Gastroesophageal sphincter (tissue), 4 donors: ENCODE measurements at regions not wholly inside any gene's neighbourhood (a gene's known extent, or its start where the extent isn't known, plus 50 kb on each side); places are given as distances from the start of the nearest gene placed in this dataset.

Source experiments
- ATAC-seq: fragments of 150-250 bp; one replicate; pipeline ENCODE4 v1.9.1; 2016; ENCODE audit warnings: mild to moderate bottlenecking, moderate library complexity
- H3K27ac ChIP-seq, 4 donors: fragments of 200-600 bp; sonication (generic) in 3 of 4; 1 replicate in 3 of 4; 2 replicates in 1 of 4; pipeline ENCODE4 v1.5.1; 2016 to 2019
- H3K27me3 ChIP-seq: fragments of 200-600 bp; sonication (generic); one replicate; pipeline ENCODE4 v1.5.1; 2019
- H3K36me3 ChIP-seq, 2 donors: fragments of 200-600 bp; sonication (generic); one replicate each; pipeline ENCODE4 v1.5.1; 2019; ENCODE audit warnings: control low read depth in 1 of 2
- H3K4me1 ChIP-seq, 3 donors: fragments of 200-600 bp; sonication (generic); 1 replicate in 2 of 3; 2 replicates in 1 of 3; pipeline ENCODE4 v1.5.1; 2016 to 2019; ENCODE audit warnings: control low read depth in 2 of 3
- H3K4me3 ChIP-seq, 2 donors: fragments of 200-600 bp; sonication (generic); one replicate each; pipeline ENCODE4 v1.5.1; 2019; ENCODE audit warnings: mild to moderate bottlenecking in 1 of 2, moderate library complexity in 1 of 2
- H3K9me3 ChIP-seq, 3 donors: fragments of 200-600 bp; sonication (generic); one replicate each; pipeline ENCODE4 v1.5.1; 2017 to 2019; ENCODE audit warnings: control low read depth in 2 of 3
- EP300 ChIP-seq: sonication (generic); formaldehyde crosslinking; IDR thresholded peaks from one replicate; pipeline ENCODE4 v1.6.1; 2017; ENCODE audit warnings: antibody characterized with exemption, mild to moderate bottlenecking
- POLR2A ChIP-seq, 2 donors: fragments of 450-650 bp; IDR thresholded peaks; one replicate each; pipeline ENCODE4 v1.6.1; 2017; ENCODE audit warnings: antibody characterized with exemption in 2 of 2, mild to moderate bottlenecking in 2 of 2, moderate library complexity in 1 of 2
- POLR2AphosphoS5 ChIP-seq: sonication (generic); formaldehyde crosslinking; IDR thresholded peaks from one replicate; pipeline ENCODE4 v1.6.1; 2017; ENCODE audit warnings: antibody characterized with exemption
- WGBS, 2 donors: methylation state at CpG; one replicate each; pipeline ENCODE4 v1.1.5; 2018; ENCODE audit warnings: low coverage in 1 of 2; 5-methylcytosine and 5-hydroxymethylcytosine counted together
- TF ChIP-seq, protein P1 (sequence below), 4 experiments: fragments of 200-600 bp in 2 of 4; fragments of 450-650 bp in 2 of 4; sonication (generic) in 1 of 4; IDR thresholded peaks; one replicate each; pipeline ENCODE4 v1.5.1; 2017 to 2019; ENCODE audit warnings: antibody characterized with exemption in 4 of 4, mild to moderate bottlenecking in 2 of 4, moderate library complexity in 2 of 4

DNA sequence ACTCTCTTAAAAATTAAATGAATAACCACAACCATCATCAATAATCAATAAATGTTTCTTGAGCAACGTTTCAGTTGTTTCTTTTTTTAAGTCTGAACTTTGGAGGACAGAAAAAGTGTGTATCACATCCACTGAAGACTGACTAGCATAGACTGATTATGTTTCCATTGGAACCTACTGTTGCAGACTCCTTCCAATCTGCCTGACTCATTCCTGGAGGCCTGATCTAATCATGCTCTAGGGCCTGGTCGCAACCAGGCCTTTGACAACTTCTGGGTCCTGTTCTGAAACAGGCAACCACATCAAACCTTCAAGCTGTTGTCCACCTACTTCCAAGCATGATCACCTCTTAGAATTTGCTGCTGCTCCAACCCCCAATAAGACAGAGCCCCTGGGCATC lies 109.2 kb upstream of the NUDT7 start:
- no peak overlapping the region for H3K4me3 ChIP-seq
- 11 to 32% methylated on average over 1 to 2 of the region's 2 CpGs for WGBS, 2 donors
- peaks cover 2% of the 10 kb centered on the region for H3K27me3 ChIP-seq
- H3K9me3 ChIP-seq: no peaks in the 10 kb centered on the region
- TF ChIP-seq, protein P1, sequence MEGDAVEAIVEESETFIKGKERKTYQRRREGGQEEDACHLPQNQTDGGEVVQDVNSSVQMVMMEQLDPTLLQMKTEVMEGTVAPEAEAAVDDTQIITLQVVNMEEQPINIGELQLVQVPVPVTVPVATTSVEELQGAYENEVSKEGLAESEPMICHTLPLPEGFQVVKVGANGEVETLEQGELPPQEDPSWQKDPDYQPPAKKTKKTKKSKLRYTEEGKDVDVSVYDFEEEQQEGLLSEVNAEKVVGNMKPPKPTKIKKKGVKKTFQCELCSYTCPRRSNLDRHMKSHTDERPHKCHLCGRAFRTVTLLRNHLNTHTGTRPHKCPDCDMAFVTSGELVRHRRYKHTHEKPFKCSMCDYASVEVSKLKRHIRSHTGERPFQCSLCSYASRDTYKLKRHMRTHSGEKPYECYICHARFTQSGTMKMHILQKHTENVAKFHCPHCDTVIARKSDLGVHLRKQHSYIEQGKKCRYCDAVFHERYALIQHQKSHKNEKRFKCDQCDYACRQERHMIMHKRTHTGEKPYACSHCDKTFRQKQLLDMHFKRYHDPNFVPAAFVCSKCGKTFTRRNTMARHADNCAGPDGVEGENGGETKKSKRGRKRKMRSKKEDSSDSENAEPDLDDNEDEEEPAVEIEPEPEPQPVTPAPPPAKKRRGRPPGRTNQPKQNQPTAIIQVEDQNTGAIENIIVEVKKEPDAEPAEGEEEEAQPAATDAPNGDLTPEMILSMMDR (IDR thresholded peaks at IDR 0.05): no peak
- TF ChIP-seq EP300 (no peak), POLR2AphosphoS5 (no peak), POLR2A (IDR thresholded peaks at IDR 0.05) (no peak)
- no peaks in the 10 kb centered on the region for H3K4me1 ChIP-seq
- no peaks in the 10 kb centered on the region for H3K36me3 ChIP-seq
- H3K27ac ChIP-seq: no peak overlapping the region
- no peak for ATAC-seq

DNA sequence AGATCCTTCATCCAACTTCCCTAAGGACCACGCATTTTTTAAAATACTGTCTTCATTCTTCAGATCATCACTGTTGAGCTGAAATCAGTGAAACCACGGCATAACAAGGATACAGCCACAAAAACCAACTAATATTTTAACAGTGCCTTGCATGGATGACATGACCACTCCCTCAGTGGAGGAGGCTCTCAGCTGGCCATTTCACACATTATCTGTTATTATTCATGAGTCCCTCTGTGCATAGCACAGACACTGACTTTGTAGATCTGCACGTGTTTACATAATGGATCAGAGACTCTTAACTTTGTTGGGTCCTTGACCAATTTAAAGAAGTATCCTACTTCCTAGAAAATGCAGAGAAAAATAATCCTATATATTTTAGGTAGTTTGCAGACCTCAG lies 104.8 kb upstream of the NUDT7 start:
- Histone ChIP-seq H3K4me3 (no peak overlapping the region), H3K27ac (no peak overlapping the region), H3K9me3 (no peaks in the 10 kb centered on the region), H3K27me3 (peaks cover 15% of the 10 kb centered on the region), H3K36me3 (no peaks in the 10 kb centered on the region), H3K4me1 (no peaks in the 10 kb centered on the region)
- no peak for ATAC-seq
- 81 to 90% methylated on average over 2 to 3 of the region's 3 CpGs for WGBS, 2 donors
- TF ChIP-seq, protein P1 (IDR thresholded peaks at IDR 0.05): no peak
- TF ChIP-seq EP300: no peak
- TF ChIP-seq POLR2A (IDR thresholded peaks at IDR 0.05): no peak
- no peak for TF ChIP-seq POLR2AphosphoS5

DNA sequence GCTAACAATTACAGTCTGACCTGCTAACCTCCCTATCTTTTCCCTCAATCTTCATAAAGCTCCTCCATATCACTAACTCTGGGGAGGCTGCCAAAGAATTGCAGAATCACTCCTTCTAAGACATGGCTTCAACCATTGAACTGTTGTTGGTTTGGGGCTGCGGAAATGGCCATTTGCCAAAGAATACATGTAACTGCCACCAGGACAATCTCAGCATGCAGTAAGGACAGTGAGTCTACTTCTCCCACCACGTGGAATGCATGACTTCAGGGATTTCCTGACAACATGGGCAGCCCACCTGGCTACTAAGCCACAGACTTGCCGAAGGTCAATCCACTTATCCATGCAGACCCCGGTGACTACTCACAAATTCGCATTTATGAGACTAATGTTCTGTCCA lies 104.3 kb upstream of the NUDT7 start:
- ATAC-seq: no peak
- H3K27ac ChIP-seq: no peak overlapping the region
- H3K27me3 ChIP-seq: peaks cover 15% of the 10 kb centered on the region
- no peaks in the 10 kb centered on the region for H3K36me3 ChIP-seq
- no CpG with 5 or more reads among the region's 5 CpGs for WGBS, 2 donors
- H3K4me1 ChIP-seq: no peaks in the 10 kb centered on the region
- H3K9me3 ChIP-seq: no peaks in the 10 kb centered on the region
- H3K4me3 ChIP-seq: no peak overlapping the region
- no peak for TF ChIP-seq EP300
- no peak for TF ChIP-seq POLR2AphosphoS5
- TF ChIP-seq POLR2A (IDR thresholded peaks at IDR 0.05): no peak
- TF ChIP-seq, protein P1 (IDR thresholded peaks at IDR 0.05): no peak

DNA sequence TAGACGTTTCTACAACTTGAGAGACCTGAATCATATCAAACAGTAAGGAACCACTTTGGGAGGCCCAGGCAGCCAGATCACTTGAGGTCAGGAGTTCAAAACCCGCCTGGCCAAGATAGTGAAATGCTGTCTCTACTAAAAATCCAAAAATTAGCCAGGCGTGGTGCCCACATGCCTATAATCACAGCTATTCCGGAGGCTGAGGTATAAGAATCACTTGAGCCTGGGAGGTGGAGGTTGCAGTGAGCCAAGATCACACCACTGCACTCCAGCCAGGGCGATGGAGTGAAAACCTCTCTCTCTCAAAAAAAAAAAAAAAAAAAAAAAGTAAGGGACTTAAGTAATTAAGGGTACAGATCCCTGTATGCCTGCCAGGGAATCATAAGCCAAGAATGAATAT lies 103.4 kb upstream of the NUDT7 start:
- 64 to 68% methylated on average over 2 to 3 of the region's 5 CpGs for WGBS, 2 donors

DNA sequence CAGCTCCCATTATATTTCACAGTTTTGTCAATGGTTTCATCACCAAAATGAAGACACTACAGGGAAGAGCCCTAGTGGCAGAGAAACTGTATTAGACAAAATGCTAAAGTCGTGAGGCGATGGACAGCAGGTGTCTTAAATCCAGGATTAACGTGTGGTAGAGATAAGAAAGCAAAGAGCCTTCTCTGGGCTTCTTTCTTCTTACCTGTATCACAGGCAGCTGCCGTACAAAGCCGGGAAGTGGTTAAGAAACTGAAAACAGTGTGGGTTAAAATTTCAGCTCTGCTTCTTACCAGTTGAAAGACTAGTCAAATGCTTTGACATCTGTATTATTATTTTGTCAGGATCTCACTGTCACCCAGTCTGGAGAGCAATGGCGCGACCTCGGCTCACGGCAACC lies 98.2 kb upstream of the NUDT7 start:
- Histone ChIP-seq H3K27ac (no peak overlapping the region), H3K36me3 (no peaks in the 10 kb centered on the region), H3K4me1 (no peaks in the 10 kb centered on the region), H3K4me3 (no peak overlapping the region), H3K9me3 (no peaks in the 10 kb centered on the region), H3K27me3 (peaks cover 3% of the 10 kb centered on the region)
- TF ChIP-seq EP300 (no peak), POLR2AphosphoS5 (no peak), POLR2A (IDR thresholded peaks at IDR 0.05) (no peak)
- TF ChIP-seq, protein P1 (IDR thresholded peaks at IDR 0.05): no peak
- 70 to 76% methylated on average over 8 to 9 of the region's 9 CpGs for WGBS, 2 donors
- no peak for ATAC-seq

More for the DNA sequence above, 103.4 kb upstream of the NUDT7 start:
- H3K4me1 ChIP-seq: no peaks in the 10 kb centered on the region
- H3K27me3 ChIP-seq: peaks cover 15% of the 10 kb centered on the region
- H3K36me3 ChIP-seq: no peaks in the 10 kb centered on the region
- ATAC-seq: no peak
- TF ChIP-seq EP300: no peak
- TF ChIP-seq POLR2A (IDR thresholded peaks at IDR 0.05): no peak
- TF ChIP-seq, protein P1 (IDR thresholded peaks at IDR 0.05): no peak
- TF ChIP-seq POLR2AphosphoS5: no peak
- no peak overlapping the region for H3K27ac ChIP-seq
- H3K9me3 ChIP-seq: no peaks in the 10 kb centered on the region
- H3K4me3 ChIP-seq: no peak overlapping the region
